Stromal cell of bone marrow (primary cell): ENCODE measurements at regions not wholly inside any gene's neighbourhood (a gene's known extent, or its start where the extent isn't known, plus 50 kb on each side); places are given as distances from the start of the nearest gene placed in this dataset.

Experiments used
- DNase-seq: peaks from one replicate; pipeline ENCODE4 v3.0.0-alpha.2; 2012; ENCODE audit warnings: low read depth

GRCh38 chr1:71184410-71184809 is 103.6 kb upstream of the ZRANB2 start:
- DNase-seq: no peak

GRCh38 chr1:71179997-71180396 is 99.2 kb upstream of the ZRANB2 start:
- no peak for DNase-seq

GRCh38 chr1:71170925-71171324 is 90.1 kb upstream of the ZRANB2 start:
- DNase-seq: no peak

GRCh38 chr1:71167505-71167904 is 86.7 kb upstream of the ZRANB2 start:
- DNase-seq: no peak

- peak; percentile 2 for DNase-seq
These were observed 85.6 kb upstream of the ZRANB2 start for GRCh38 chr1:71166178-71167173.

DNA sequence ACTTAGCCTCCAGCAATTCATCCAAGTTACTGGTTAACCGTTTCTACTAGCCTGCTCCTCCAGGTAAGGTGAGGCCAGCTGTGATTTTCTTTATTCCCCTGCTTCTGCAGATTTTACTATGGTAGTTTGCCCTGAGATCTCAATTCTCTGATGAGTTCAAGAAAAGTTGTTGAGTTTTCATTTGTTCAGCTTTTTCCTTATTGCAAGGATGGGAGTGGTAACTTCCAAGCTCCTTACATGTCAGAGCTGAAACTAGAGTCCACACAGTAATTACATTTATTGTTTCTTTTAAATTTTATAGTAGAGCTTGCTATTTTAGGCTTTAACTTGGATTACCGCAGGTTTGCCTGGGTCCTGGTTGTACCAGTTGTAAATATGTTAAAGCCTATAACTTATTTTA is 76.9 kb upstream of the ZRANB2 start:
- DNase-seq: no peak

- DNase-seq: no peak
These were observed 76.3 kb upstream of the ZRANB2 start for GRCh38 chr1:71157151-71157550.

DNA sequence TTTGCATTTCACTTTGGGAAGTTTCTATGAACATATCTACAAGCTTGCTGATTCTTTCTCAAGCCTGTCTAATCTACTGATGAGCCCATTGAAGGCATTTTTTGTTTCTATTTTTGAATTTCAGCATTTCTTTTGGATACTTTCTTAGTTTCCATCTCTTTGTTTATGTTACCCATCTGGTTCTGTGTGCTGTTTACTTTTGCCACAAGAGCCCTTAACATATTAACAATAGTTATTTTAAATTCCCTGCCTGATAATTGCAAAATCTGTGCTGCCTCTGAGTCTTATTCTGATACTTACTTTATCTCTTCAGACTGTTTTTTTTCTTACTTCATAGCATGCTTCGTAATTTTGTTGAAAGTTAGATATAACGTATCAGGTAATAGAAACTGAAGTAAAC is 75.8 kb upstream of the ZRANB2 start:
- DNase-seq: no peak

- no peak for DNase-seq
These were observed 73.6 kb upstream of the ZRANB2 start for GRCh38 chr1:71154429-71154828.

- no peak for DNase-seq
These were observed 73.0 kb upstream of the ZRANB2 start for GRCh38 chr1:71153826-71154225.

- no peak for DNase-seq
These were observed 67.0 kb upstream of the ZRANB2 start for GRCh38 chr1:71147637-71148360.

GRCh38 chr1:71135571-71135970 is 54.7 kb upstream of the ZRANB2 start:
- DNase-seq: peak; percentile 4
